Thyroid gland (tissue), 4 donors: ENCODE measurements at regions not wholly inside any gene's neighbourhood (a gene's known extent, or its start where the extent isn't known, plus 50 kb on each side); places are given as distances from the start of the nearest gene placed in this dataset.

Source experiments
- DNase-seq, 2 donors: peaks; one replicate each; pipeline ENCODE4 v3.0.0-alpha.2; 2019
- H3K27ac ChIP-seq, 3 donors: fragments of 200-600 bp; sonication (generic); 1 replicate in 2 of 3; 2 replicates in 1 of 3; pipeline ENCODE4 v1.5.1; 2016 to 2019; ENCODE audit warnings: mild to moderate bottlenecking in 1 of 3, moderate library complexity in 1 of 3
- H3K27me3 ChIP-seq: fragments of 200-600 bp; sonication (generic); one replicate; pipeline ENCODE4 v1.5.1; 2019
- H3K36me3 ChIP-seq, 2 donors: fragments of 200-600 bp; sonication (generic); one replicate each; pipeline ENCODE4 v1.5.1; 2016 to 2019
- H3K4me1 ChIP-seq, 2 donors: fragments of 200-600 bp; sonication (generic); one replicate each; pipeline ENCODE4 v1.5.1; 2017 to 2019
- H3K4me3 ChIP-seq, 3 donors: fragments of 200-600 bp; sonication (generic); replicated peaks in 1 of 3; 1 replicate in 2 of 3; 2 replicates in 1 of 3; pipeline ENCODE4 v1.5.1; 2016; ENCODE audit warnings: mild to moderate bottlenecking in 1 of 3
- H3K9me3 ChIP-seq: fragments of 200-600 bp; sonication (generic); one replicate; pipeline ENCODE4 v1.5.1; 2017
- POLR2A ChIP-seq, 2 donors: fragments of 450-650 bp; IDR thresholded peaks; one replicate each; pipeline ENCODE4 v1.6.1; 2017; ENCODE audit warnings: antibody characterized with exemption in 2 of 2, mild to moderate bottlenecking in 2 of 2, moderate library complexity in 1 of 2
- WGBS, 2 donors: methylation state at CpG; one replicate each; pipeline ENCODE4 v1.1.5; 2017; 5-methylcytosine and 5-hydroxymethylcytosine counted together
- intact Hi-C: fragments of 100-400 bp; cut with DNase I; formaldehyde crosslinking; loops from one replicate; pipeline ENCODE4 v1.15.1; 2023
- TF ChIP-seq, protein P1 (sequence below), 6 experiments: fragments of 200-600 bp in 3 of 6; fragments of 450-650 bp in 3 of 6; sonication (generic) in 3 of 6; IDR thresholded peaks; one replicate each; pipeline ENCODE4 v1.5.1; 2016 to 2019; ENCODE audit warnings: antibody characterized with exemption in 6 of 6, mild to moderate bottlenecking in 2 of 6, inconsistent platforms in 1 of 6, moderate library complexity in 1 of 6

DNA sequence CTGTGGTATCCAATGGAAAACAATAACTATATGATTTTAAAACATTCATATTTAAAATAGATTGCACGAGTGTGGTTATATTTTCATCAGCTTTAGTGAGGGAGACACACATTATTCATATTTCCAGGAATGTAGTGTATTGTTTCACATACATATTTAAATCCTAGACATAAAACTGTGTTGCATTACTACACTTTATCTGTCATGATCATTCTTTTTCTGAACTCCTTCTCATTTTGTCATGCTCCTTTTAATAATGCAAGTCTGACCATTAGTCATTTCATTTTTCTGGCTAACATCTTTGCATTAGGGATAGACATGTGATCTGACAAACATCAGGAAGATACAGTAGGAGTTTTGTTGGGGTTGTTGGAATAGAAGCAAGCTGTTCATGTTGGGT lies 1382.7 kb downstream of the PCDH7 start:
- Histone ChIP-seq H3K4me3 (no peak overlapping the region), H3K9me3 (no peaks in the 10 kb centered on the region), H3K4me1 (no peaks in the 10 kb centered on the region), H3K27ac (no peak overlapping the region), H3K36me3 (no peaks in the 10 kb centered on the region), H3K27me3 (no peaks in the 10 kb centered on the region)
- intact Hi-C loops: no loop called here
- no peak for TF ChIP-seq POLR2A (IDR thresholded peaks at IDR 0.05)
- TF ChIP-seq, protein P1, sequence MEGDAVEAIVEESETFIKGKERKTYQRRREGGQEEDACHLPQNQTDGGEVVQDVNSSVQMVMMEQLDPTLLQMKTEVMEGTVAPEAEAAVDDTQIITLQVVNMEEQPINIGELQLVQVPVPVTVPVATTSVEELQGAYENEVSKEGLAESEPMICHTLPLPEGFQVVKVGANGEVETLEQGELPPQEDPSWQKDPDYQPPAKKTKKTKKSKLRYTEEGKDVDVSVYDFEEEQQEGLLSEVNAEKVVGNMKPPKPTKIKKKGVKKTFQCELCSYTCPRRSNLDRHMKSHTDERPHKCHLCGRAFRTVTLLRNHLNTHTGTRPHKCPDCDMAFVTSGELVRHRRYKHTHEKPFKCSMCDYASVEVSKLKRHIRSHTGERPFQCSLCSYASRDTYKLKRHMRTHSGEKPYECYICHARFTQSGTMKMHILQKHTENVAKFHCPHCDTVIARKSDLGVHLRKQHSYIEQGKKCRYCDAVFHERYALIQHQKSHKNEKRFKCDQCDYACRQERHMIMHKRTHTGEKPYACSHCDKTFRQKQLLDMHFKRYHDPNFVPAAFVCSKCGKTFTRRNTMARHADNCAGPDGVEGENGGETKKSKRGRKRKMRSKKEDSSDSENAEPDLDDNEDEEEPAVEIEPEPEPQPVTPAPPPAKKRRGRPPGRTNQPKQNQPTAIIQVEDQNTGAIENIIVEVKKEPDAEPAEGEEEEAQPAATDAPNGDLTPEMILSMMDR (IDR thresholded peaks at IDR 0.05): no peak
- no peak for DNase-seq
- WGBS, 2 donors: 68 to 77% methylated on average over 1 of the region's 1 CpG

DNA sequence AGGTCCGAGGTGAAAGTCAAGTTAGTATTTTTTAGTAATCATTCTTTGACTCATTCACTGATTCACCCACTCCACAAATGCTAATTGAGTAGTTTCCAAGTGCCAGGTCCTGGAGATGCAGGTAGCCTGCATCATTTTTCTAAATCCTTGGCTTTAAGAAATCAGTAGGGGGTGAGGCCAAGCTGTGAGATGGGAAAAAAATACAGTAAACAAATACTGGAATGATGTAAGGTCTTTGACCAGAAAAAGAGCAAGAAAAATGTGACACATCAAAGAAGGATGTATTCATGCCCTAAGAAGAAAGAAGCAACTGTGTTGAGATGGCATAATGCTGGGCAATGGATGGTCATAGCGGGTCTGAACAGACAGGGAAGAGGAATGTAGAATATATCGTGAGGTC lies 1386.6 kb downstream of the PCDH7 start:
- Histone ChIP-seq H3K36me3 (no peaks in the 10 kb centered on the region), H3K4me1 (no peaks in the 10 kb centered on the region), H3K27me3 (no peaks in the 10 kb centered on the region), H3K4me3 (no peak overlapping the region), H3K27ac (no peak overlapping the region), H3K9me3 (no peaks in the 10 kb centered on the region)
- no peak for TF ChIP-seq POLR2A (IDR thresholded peaks at IDR 0.05)
- TF ChIP-seq, protein P1 (IDR thresholded peaks at IDR 0.05): no peak
- 85 to 89% methylated on average over 3 of the region's 3 CpGs for WGBS, 2 donors
- intact Hi-C loops: no loop called here
- no peak for DNase-seq

DNA sequence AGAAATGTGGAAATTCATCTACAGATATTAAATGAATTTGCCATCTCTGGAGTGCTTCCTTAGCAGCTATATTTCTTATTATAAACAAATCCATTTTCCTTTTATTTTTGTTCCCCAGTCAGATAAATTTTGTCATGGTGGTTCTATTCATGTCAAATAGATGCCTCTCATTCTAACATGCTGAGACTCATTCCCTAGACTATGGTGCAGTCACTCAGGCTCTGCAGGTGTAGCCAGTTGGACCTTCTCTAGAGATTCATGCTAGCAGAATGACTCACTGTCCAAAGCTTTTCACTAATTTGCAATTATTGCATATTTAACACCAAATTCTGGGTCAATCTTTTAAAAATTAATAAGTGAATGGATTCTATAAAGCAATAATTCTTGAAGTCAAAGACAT lies 1392.7 kb downstream of the PCDH7 start:
- no peak for TF ChIP-seq POLR2A (IDR thresholded peaks at IDR 0.05)
- TF ChIP-seq, protein P1 (IDR thresholded peaks at IDR 0.05): no peak
- Histone ChIP-seq H3K27ac (no peak overlapping the region), H3K4me3 (no peak overlapping the region), H3K36me3 (no peaks in the 10 kb centered on the region), H3K27me3 (no peaks in the 10 kb centered on the region), H3K4me1 (no peaks in the 10 kb centered on the region), H3K9me3 (no peaks in the 10 kb centered on the region)
- DNase-seq: no peak
- intact Hi-C loops: no loop called here

DNA sequence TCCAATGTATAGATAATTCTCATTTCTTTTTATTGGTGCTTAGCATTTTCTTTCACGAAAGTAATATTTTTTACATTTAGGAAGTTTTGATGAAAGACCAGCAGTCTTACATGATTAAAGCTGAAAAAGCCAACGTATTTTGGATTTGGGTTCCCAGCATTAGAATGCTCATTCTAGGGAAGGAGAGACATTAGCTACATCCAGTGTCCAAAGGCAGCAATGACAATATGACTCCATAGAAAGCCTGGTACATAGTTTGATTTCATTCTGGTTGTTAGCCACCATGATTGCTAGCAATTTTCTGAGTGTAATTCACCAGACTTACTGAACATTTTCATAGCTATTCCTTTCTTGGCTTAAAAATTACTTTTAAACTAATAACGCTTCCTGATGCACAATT lies 1397.5 kb downstream of the PCDH7 start:
- no peaks in the 10 kb centered on the region for H3K36me3 ChIP-seq
- H3K27ac ChIP-seq: no peak overlapping the region
- H3K27me3 ChIP-seq: no peaks in the 10 kb centered on the region
- no peak overlapping the region for H3K4me3 ChIP-seq
- no peak for DNase-seq
- TF ChIP-seq, protein P1 (IDR thresholded peaks at IDR 0.05): no peak
- TF ChIP-seq POLR2A (IDR thresholded peaks at IDR 0.05): no peak
- H3K9me3 ChIP-seq: no peaks in the 10 kb centered on the region
- 86 to 88% methylated on average over 3 of the region's 3 CpGs for WGBS, 2 donors
- intact Hi-C loops: no loop called here
- H3K4me1 ChIP-seq: no peaks in the 10 kb centered on the region

DNA sequence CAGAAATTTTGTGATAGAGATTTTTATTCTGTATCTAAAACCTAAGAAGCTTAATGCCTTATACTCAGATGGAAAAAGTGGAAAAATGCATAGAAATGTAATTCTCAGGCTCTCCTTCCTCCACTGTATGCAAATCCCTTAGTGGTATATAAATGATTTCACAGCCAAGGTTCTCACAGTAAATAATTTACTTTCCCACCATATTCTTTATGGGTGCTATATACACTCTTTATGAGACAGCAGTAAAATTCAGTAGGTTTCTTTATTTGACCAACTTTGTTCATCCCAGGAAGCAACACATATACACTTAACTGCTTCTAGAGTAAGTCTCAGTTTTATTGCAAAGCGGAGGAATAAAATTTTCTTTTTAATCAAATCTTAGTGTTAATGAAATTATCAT lies 1399.7 kb downstream of the PCDH7 start:
- TF ChIP-seq POLR2A (IDR thresholded peaks at IDR 0.05): no peak
- TF ChIP-seq, protein P1 (IDR thresholded peaks at IDR 0.05): no peak
- no peak overlapping the region for H3K4me3 ChIP-seq
- H3K27me3 ChIP-seq: no peaks in the 10 kb centered on the region
- 95 to 99% methylated on average over 1 of the region's 1 CpG for WGBS, 2 donors
- intact Hi-C loops: no loop called here
- no peaks in the 10 kb centered on the region for H3K4me1 ChIP-seq
- no peak for DNase-seq
- no peaks in the 10 kb centered on the region for H3K9me3 ChIP-seq
- H3K36me3 ChIP-seq: no peaks in the 10 kb centered on the region
- H3K27ac ChIP-seq: no peak overlapping the region
